Progenitor cell of endocrine pancreas (in vitro differentiated cells): ENCODE measurements at regions not wholly inside any gene's neighbourhood (a gene's known extent, or its start where the extent isn't known, plus 50 kb on each side); places are given as distances from the start of the nearest gene placed in this dataset.

Experiments used
- DNase-seq: peaks from one replicate; pipeline ENCODE4 v3.0.0; 2021; ENCODE audit warnings: low spot score; ENCODE audit not compliant: unreplicated experiment
- H3K27ac Mint-ChIP-seq: 2 replicates; pipeline ENCODE4 v1.8.0; 2021; ENCODE audit warnings: mild to moderate bottlenecking, moderate library complexity, mixed read lengths
- H3K27me3 Mint-ChIP-seq: 2 replicates; pipeline ENCODE4 v1.8.0; 2021; ENCODE audit warnings: mixed read lengths
- H3K36me3 Mint-ChIP-seq: 2 replicates; pipeline ENCODE4 v1.8.0; 2022; ENCODE audit warnings: mixed read lengths; ENCODE audit not compliant: insufficient read depth
- H3K4me1 Mint-ChIP-seq: 2 replicates; pipeline ENCODE4 v1.8.0; 2021; ENCODE audit warnings: low read depth, mixed read lengths
- H3K4me3 Mint-ChIP-seq: 2 replicates; pipeline ENCODE4 v1.8.0; 2021; ENCODE audit warnings: low read depth, mild to moderate bottlenecking, moderate library complexity, mixed read lengths
- H3K9me3 Mint-ChIP-seq: 2 replicates; pipeline ENCODE4 v1.8.0; 2021; ENCODE audit warnings: low read depth, mixed read lengths
- CTCF ChIP-seq: fragments of 200-600 bp; sonication (generic); IDR thresholded peaks from one replicate; pipeline ENCODE4 v1.5.0; 2021; ENCODE audit warnings: antibody characterized with exemption, mild to moderate bottlenecking; ENCODE audit not compliant: unreplicated experiment

- DNase-seq, result no peak
- no peak for TF ChIP-seq CTCF
- H3K9me3 Mint-ChIP-seq, result no peaks in the 10 kb centered on the region
- H3K27me3 Mint-ChIP-seq, result no peaks in the 10 kb centered on the region
- H3K4me3 Mint-ChIP-seq, result no peak overlapping the region
- H3K4me1 Mint-ChIP-seq, result peaks cover 2% of the 10 kb centered on the region
- H3K36me3 Mint-ChIP-seq, result no peaks in the 10 kb centered on the region
- H3K27ac Mint-ChIP-seq, result no peak overlapping the region
These were observed 330.8 kb upstream of the DPH6 start for GRCh38 chr15:35876762-35877161.

DNA sequence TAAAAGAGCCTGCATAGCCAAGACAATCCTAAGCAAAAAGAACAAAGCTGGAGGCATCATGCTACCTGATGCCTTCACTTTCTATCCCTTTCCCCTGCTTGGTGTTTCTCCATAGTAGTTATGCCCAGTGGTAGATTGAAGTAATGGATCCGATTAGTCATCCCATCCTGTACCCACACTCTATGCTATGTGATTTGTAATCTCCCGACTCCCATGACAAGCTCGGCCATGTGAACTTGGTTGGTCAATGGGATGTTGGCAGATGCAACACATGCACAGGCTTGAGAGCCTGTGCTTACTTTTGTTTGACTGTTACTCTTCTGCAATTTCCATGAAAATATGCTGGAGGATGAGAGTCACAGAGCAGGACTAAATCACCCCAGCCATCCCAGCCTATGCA, 334.9 kb upstream of the DPH6 start:
- Mint-ChIP-seq H3K9me3 (no peaks in the 10 kb centered on the region), H3K4me3 (no peak overlapping the region), H3K27me3 (no peaks in the 10 kb centered on the region), H3K4me1 (no peaks in the 10 kb centered on the region), H3K36me3 (no peaks in the 10 kb centered on the region), H3K27ac (no peak overlapping the region)
- no peak for TF ChIP-seq CTCF
- DNase-seq, result no peak

DNA sequence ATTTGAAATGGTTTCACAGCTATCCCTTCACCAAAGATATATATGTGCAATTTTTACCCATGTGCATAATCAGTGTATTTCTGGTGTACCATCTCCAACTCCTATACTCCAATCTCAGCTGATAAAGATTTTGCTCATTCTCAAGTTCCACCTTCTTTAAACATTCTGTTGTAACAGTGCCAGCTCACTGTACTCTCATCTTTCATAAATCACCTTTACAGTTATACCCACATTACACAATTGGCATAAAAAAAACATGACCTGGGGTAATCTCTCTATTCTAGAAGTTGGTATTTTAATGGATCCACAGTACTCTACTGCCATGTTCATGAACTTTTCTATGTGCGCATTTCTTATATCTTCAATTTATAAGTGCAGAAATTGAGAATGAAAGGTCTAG, 339.9 kb upstream of the DPH6 start:
- no peaks in the 10 kb centered on the region for H3K4me1 Mint-ChIP-seq
- no peak overlapping the region for H3K27ac Mint-ChIP-seq
- peaks cover 2% of the 10 kb centered on the region for H3K27me3 Mint-ChIP-seq
- no peaks in the 10 kb centered on the region for H3K36me3 Mint-ChIP-seq
- no peak for TF ChIP-seq CTCF
- no peak overlapping the region for H3K4me3 Mint-ChIP-seq
- DNase-seq, result no peak
- no peaks in the 10 kb centered on the region for H3K9me3 Mint-ChIP-seq

DNA sequence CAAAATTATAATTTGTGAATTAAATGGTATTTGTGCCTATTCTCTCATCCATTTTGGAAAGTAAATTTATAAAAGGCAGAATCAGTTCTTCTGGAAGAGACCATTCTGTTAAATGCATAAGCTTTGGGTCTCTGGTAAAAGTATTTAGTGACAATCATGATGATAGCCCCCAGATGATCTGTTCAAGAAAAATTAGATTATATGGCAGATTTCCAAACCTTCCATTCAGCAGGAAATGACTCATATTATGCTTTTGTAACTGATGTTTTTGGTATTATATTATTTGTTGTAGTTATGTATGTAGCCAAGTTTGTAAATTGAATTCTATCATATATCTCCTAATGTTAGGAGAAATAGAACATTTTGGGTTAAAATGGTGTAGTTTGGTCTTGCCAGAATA, 340.8 kb upstream of the DPH6 start:
- Mint-ChIP-seq H3K9me3 (no peaks in the 10 kb centered on the region), H3K36me3 (no peaks in the 10 kb centered on the region), H3K4me3 (no peak overlapping the region), H3K27ac (no peak overlapping the region), H3K4me1 (no peaks in the 10 kb centered on the region), H3K27me3 (peaks cover 4% of the 10 kb centered on the region)
- TF ChIP-seq CTCF, result no peak
- no peak for DNase-seq

- H3K4me1 Mint-ChIP-seq, result no peaks in the 10 kb centered on the region
- H3K4me3 Mint-ChIP-seq, result no peak overlapping the region
- no peaks in the 10 kb centered on the region for H3K9me3 Mint-ChIP-seq
- TF ChIP-seq CTCF, result no peak
- H3K27ac Mint-ChIP-seq, result no peak overlapping the region
- H3K36me3 Mint-ChIP-seq, result no peaks in the 10 kb centered on the region
- peaks cover 6% of the 10 kb centered on the region for H3K27me3 Mint-ChIP-seq
- DNase-seq, result no peak
These were observed 342.9 kb upstream of the DPH6 start for GRCh38 chr15:35888815-35889214.

GRCh38 chr15:35907511-35907910, 361.5 kb upstream of the DPH6 start:
- Mint-ChIP-seq H3K27me3 (no peaks in the 10 kb centered on the region), H3K36me3 (no peaks in the 10 kb centered on the region), H3K4me3 (no peak overlapping the region), H3K9me3 (peaks cover 7% of the 10 kb centered on the region), H3K27ac (no peak overlapping the region), H3K4me1 (peaks cover 11% of the 10 kb centered on the region)
- no peak for DNase-seq
- no peak for TF ChIP-seq CTCF
